ENCODE measurements at regions not wholly inside any gene's neighbourhood (a gene's known extent, or its start where the extent isn't known, plus 50 kb on each side); places are given as distances from the start of the nearest gene placed in this dataset.

- TF ChIP-seq, protein P1, sequence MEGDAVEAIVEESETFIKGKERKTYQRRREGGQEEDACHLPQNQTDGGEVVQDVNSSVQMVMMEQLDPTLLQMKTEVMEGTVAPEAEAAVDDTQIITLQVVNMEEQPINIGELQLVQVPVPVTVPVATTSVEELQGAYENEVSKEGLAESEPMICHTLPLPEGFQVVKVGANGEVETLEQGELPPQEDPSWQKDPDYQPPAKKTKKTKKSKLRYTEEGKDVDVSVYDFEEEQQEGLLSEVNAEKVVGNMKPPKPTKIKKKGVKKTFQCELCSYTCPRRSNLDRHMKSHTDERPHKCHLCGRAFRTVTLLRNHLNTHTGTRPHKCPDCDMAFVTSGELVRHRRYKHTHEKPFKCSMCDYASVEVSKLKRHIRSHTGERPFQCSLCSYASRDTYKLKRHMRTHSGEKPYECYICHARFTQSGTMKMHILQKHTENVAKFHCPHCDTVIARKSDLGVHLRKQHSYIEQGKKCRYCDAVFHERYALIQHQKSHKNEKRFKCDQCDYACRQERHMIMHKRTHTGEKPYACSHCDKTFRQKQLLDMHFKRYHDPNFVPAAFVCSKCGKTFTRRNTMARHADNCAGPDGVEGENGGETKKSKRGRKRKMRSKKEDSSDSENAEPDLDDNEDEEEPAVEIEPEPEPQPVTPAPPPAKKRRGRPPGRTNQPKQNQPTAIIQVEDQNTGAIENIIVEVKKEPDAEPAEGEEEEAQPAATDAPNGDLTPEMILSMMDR (IDR thresholded peaks at IDR 0.05): no peak
- TF ChIP-seq POLR2A (IDR thresholded peaks at IDR 0.05): no peak
These were observed 198.9 kb upstream of the WWC1 start for GRCh38 chr5:168092209-168093185.
